ENCODE measurements at regions not wholly inside any gene's neighbourhood (a gene's known extent, or its start where the extent isn't known, plus 50 kb on each side); places are given as distances from the start of the nearest gene placed in this dataset.

- peak; percentile 90 for ATAC-seq (ENCODE audit: low read depth)
- intact Hi-C loops (cut with micrococcal nuclease) = loop anchor here (2.0 kb wide), 2 partner anchors 427 to 557 kb away; no protein-coding TSS in a partner anchor
Measured at GRCh38 chr13:60329221-60329923, 67.6 kb upstream of the TDRD3 start.

More at GRCh38 chr13:60329221-60329923, 67.6 kb upstream of the TDRD3 start:
- no peak overlapping the region for H4K8ac ChIP-seq (ENCODE audit: low read depth in 2 of 2, low read length in 2 of 2)
- no peak overlapping the region for H2BK120ac ChIP-seq (ENCODE audit: low read depth, low read length)
- WGBS, 2 experiments (ENCODE audit: extremely low coverage in 2 of 2, insufficient read length in 1 of 2) = no CpG with 5 or more reads among the region's 2 CpGs
- H2AFZ ChIP-seq (replicated peaks; ENCODE audit: low read length, poor library complexity) = no peak overlapping the region
- CTCF ChIA-PET = interaction anchor here (0.6 to 1.1 kb wide), 5 partner anchors 195 to 636 kb away, joined by 3 to 4 read pairs (median 3); no protein-coding TSS in a partner anchor
- no peak overlapping the region for H3K23ac ChIP-seq (ENCODE audit: low read depth, low read length)
- no peak overlapping the region for H3K56ac ChIP-seq (ENCODE audit: extremely low read depth, insufficient read depth, low read length)
- H2BK5ac ChIP-seq (ENCODE audit: low read depth, low read length, poor library complexity, severe bottlenecking) = no peak overlapping the region
- no peak overlapping the region for H2BK20ac ChIP-seq (ENCODE audit: low read depth, low read length)
- dilution Hi-C loops (cut with HindIII; ENCODE audit: low sequenced_read_pairs, unreplicated experiment) = no loop called here
- H4K91ac ChIP-seq (ENCODE audit: insufficient read depth, low read depth, low read length) = no peak overlapping the region
- no peak overlapping the region for H3K18ac ChIP-seq (ENCODE audit: low read depth, low read length)
- no peak overlapping the region for H3K14ac ChIP-seq (replicated peaks; ENCODE audit: low read depth, low read length)
- H2BK15ac ChIP-seq (ENCODE audit: low read depth, low read length) = no peak overlapping the region
- H3K36me3 ChIP-seq (ENCODE audit: control insufficient read depth, insufficient read depth, low read length) = no peaks in the 10 kb centered on the region
- peak overlapping the region; percentile 1; the same call in 1 of the 2 replicates for H3K27ac ChIP-seq (ENCODE audit: insufficient read depth, low read length)
- BruUV-seq (replicated peaks) = no TSS peak
- H3K4ac ChIP-seq (ENCODE audit: low read depth, low read length) = no peak overlapping the region
- no peaks in the 10 kb centered on the region for H3K79me1 ChIP-seq (ENCODE audit: low read depth in 1 of 2, low read length in 2 of 2)
- no peak overlapping the region for H2AK9ac ChIP-seq (replicated peaks; ENCODE audit: low read depth, low read length, poor library complexity)
- DNase-seq = peak; percentile 16
- TF ChIP-seq RAD21 (IDR thresholded peaks at IDR 0.05; ENCODE audit: low read length) = peak; percentile 61
- 0 out of 2 replicates have a peak, but pooled peaks have one; percentile 18 for TF ChIP-seq SMC3 (IDR thresholded peaks at IDR 0.05; ENCODE audit: low read depth, low read length)
- TF ChIP-seq POLR2A (IDR thresholded peaks at IDR 0.05; ENCODE audit: low read depth, low read length) = no peak
- TF ChIP-seq CTCF (conservative IDR thresholded peaks at IDR 0.05; ENCODE audit: low read depth, low read length) = peak; percentile 50
- H4K20me1 ChIP-seq (ENCODE audit: insufficient read depth, low read length) = no peaks in the 10 kb centered on the region
- in situ Hi-C loops (cut with MboI; ENCODE audit: low sequenced_read_pairs) = loop anchor here (25.0 kb wide), 2 partner anchors 642 to 942 kb away; no protein-coding TSS in a partner anchor
- H3K4me1 ChIP-seq (ENCODE audit: control insufficient read depth, insufficient read depth, low read length) = peaks cover 2% of the 10 kb centered on the region; the same call in 1 of the 2 replicates
- no peaks in the 10 kb centered on the region; the same call in 1 of the 2 replicates for H3K27me3 ChIP-seq (ENCODE audit: control insufficient read depth, insufficient read depth, low read length)
- no peak overlapping the region for H3K4me3 ChIP-seq (ENCODE audit: insufficient read depth, low read depth, low read length)
- H4K5ac ChIP-seq (ENCODE audit: low read depth, low read length) = no peak overlapping the region
- no peak overlapping the region for H3K4me2 ChIP-seq (ENCODE audit: low read depth, low read length)
- H2AK5ac ChIP-seq (ENCODE audit: low read depth, low read length) = no peak overlapping the region
- no peak overlapping the region for H3K9ac ChIP-seq (ENCODE audit: low read depth, low read length)
- POLR2A ChIA-PET (ENCODE audit: unreplicated experiment) = no interaction called here
- H3K9me3 ChIP-seq (ENCODE audit: control insufficient read depth, insufficient read depth, low read length) = no peaks in the 10 kb centered on the region
- H3K9me1 ChIP-seq (ENCODE audit: insufficient read depth, low read length) = no peaks in the 10 kb centered on the region; the same call in 1 of the 2 replicates

Measured in IMR-90 (cell line).